GM18867 (cell line): ENCODE measurements at regions not wholly inside any gene's neighbourhood (a gene's known extent, or its start where the extent isn't known, plus 50 kb on each side); places are given as distances from the start of the nearest gene placed in this dataset.
"Not testable (repeated sequence)": the region's sequence is repeated elsewhere in the genome, so short reads cannot be mapped to it uniquely, and the experiment has no call there.

ENCODE experiments used
- ATAC-seq: cut with Tn5 transposase; IDR thresholded peaks from one replicate; pipeline ENCODE4 v1.9.1; 2021; ENCODE audit warnings: mild to moderate bottlenecking, moderate library complexity; ENCODE audit not compliant: unreplicated experiment

- ATAC-seq, result no peak
These were observed 425.1 kb downstream of the ACTL7B start for GRCh38 chr9:108430655-108431054.

- ATAC-seq, result no peak
These were observed 428.0 kb downstream of the ACTL7B start for GRCh38 chr9:108427751-108428150.

GRCh38 chr9:108426421-108426940 lies 429.3 kb downstream of the ACTL7B start:
- not testable (repeated sequence) for ATAC-seq

DNA sequence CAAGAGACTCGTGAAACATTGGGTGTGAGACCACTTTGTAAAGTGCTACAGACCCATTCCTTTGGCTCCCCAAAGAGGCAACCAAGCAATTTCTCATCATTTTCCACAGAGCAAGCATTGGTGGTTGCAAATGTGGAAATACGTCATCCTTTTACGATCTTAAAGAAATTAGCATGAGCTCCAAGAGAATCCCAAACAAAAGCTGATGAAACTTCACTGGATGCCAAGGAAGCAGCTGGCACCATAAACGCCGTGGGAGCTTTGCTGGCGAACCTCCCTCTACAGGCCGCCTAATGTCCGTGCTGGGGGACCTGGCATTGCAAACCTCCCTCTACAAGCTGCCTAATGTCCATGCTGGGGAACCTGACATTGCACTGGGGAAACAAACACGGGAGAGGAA lies 432.4 kb downstream of the ACTL7B start:
- ATAC-seq, result no peak

GRCh38 chr9:108419379-108419778 lies 436.4 kb downstream of the ACTL7B start:
- no peak for ATAC-seq

GRCh38 chr9:108417726-108418125 lies 438.1 kb downstream of the ACTL7B start:
- ATAC-seq, result no peak

DNA sequence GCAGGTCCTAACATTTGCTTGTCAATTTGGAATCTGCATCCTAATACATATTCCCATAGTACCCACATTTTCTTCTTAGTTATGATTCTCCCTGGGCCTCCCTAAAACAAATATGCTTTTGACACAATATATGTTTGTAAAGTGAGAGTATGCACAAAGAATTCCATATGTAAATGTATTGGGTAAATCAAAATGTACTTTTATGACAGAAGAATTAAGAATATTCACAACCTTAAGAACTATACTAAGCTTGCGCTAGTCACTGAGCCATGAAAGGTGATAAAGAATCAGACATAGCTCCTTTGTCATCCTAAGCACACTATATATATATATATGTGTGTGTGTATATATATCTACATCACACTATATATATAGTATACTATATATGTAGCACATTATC lies 438.5 kb downstream of the ACTL7B start:
- no peak for ATAC-seq

- no peak for ATAC-seq
These were observed 439.5 kb downstream of the ACTL7B start for GRCh38 chr9:108416324-108416723.

GRCh38 chr9:108413809-108414208 lies 442.0 kb downstream of the ACTL7B start:
- ATAC-seq, result no peak

DNA sequence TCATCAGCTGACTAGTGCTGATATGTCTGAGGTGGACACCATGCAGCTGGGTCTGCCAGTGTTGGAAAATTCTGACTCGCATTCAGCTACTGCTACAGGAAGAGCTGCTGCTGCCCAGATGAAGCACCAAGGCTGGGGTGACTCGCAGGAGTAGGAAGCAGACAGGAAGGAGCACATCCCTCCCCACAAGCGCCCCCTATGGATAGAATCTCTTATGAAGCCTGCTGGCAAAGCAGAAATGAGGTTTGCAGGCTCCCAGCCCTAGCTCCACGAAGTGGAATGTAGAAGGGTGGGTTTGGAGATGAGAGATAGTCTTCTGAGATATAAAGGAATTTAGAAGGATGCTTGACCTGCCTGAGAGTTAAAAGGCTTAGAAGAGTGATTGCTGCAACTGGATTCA lies 443.0 kb downstream of the ACTL7B start:
- ATAC-seq, result no peak

- ATAC-seq, result no peak
These were observed 444.2 kb downstream of the ACTL7B start for GRCh38 chr9:108411632-108412031.

DNA sequence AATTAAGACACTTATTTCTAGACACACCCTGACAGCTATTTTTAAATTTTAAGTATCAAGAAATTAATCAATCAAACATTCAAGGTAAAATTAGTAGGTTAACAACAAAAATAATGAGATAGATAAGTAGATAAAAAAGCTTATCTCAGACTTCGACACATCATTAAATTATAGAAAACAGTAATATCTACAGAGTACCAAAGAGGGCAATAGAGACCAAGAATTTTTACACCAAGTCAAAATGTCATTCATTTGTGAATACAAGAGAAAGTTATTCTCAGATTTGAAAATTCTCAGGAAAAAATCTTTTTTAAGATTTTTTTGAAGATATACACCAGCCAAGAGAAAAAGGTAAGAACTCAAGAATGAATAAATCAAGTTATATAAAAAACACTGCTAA lies 445.6 kb downstream of the ACTL7B start:
- ATAC-seq, result no peak

DNA sequence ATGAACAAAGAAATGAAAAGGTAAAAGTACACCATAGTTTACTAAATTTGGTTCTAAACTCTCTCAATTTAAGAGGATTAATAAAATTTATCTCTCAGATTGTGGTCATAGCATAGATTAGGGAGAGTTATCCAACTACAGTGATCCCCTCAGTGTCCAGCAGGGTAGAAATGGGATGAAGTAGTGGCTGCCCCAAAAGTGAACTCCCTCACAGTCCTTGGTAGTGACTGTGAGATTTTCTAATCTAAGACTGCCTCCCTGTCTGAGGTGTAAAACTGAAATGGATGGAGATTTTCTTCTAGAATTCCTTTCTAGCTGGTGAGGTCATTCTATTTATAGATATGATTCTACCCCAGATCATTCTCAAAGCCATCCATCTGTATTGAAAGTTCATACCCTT lies 455.5 kb downstream of the ACTL7B start:
- ATAC-seq, result no peak

- no peak for ATAC-seq
These were observed 455.9 kb downstream of the ACTL7B start for GRCh38 chr9:108399851-108400250.

- ATAC-seq, result no peak
These were observed 458.5 kb downstream of the ACTL7B start for GRCh38 chr9:108397286-108397685.

DNA sequence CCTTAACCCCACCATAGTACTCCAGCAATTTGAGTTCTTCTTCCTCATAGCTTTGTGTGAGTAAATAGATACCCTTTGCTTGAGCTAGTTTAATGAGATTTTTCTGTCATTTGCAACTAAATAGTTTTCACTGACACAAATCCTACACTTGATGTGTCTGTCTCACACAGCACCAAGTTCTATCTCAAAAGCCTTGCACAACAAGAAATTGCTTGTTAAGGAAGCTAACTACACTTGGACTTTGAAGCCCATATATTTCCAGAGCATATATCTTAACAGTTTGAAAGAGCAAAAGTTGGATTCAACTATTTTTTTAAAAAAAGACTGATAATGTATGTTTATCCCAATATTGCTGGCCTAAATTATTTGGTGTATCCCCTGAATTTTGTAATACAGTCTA lies 459.2 kb downstream of the ACTL7B start:
- ATAC-seq, result no peak

DNA sequence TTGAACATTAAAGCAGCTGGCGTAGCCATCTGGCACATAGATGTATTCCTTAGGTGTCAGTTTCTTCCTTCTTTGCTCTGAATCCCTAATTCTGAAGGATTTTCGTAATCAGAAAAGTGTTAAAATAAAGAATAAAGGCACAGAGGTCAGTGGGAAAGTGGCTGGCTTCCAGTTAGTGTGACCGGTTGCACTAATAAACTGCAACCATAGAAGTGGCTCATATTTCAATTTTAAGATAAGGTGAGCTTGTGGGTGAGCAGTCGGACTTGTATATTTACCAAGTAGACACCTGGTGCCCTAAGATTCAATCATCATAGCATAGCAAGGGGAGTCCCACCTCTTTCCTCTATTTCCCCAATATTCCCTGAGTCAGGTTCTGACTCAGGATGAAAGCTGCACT lies 459.6 kb downstream of the ACTL7B start:
- no peak for ATAC-seq

DNA sequence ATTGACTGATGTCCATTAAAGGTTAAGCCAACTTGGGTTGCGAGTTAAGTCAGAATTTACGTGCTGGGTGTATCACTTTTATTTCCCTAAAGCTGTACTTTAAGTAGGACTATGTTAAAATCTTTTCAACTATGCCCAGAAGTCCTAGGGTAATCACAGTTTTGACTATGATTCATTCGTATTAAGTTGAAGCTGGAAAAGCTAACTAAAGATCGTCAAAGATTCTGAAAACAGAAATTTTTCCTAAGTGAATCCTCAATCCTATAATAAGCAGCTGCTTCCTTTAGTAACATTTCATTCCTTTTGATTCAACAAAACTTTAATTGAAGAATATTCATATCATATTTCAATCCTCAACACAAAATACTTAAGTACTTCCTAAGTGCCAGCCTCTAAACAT lies 460.4 kb downstream of the ACTL7B start:
- no peak for ATAC-seq

DNA sequence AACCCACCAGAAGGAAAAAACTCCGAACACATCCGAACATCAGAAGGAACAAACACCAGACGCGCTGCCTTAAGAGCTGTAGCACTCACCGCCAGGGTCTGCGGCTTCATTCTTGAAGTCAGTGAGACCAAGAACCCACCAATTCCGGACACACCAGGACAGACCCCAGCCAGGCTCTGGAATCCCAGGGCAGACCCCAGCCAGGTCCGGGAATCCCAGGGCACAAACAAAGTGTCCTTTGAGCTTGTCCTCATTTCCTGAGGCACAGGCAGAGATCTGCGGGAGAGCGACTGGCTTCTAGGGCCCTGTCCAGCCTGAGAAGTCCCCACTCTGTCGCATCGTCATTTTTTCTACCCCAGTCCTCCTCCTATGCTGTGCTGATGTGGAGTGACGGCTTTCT lies 461.1 kb downstream of the ACTL7B start:
- ATAC-seq, result no peak

DNA sequence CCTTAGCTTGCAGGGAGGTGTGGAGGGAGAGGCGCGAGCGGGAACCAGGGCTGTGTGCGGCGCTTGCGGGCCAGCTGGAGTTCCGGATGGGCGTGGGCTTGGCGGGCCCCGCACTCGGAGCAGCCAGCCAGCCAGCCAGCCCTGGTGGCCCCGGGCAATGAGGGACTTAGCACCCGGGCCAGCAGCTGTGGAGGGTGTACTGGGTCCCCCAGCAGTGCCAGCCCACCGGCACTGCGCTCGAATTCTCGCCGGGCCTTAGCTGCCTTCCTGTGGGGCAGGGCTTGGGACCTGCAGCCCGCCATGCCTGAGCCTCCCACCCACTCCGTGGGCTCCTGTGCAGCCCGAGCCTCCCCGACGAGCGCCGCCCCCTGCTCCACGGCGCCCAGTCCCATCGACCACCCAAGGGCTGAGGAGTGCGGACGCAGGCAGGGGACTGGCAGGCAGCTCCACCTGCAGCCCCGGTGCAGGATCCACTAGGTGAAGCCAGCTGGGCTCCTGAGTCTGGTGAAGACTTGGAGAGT lies 462.2 kb downstream of the ACTL7B start:
- not testable (repeated sequence) for ATAC-seq

- ATAC-seq, result no peak
These were observed 462.9 kb downstream of the ACTL7B start for GRCh38 chr9:108392877-108393276.

DNA sequence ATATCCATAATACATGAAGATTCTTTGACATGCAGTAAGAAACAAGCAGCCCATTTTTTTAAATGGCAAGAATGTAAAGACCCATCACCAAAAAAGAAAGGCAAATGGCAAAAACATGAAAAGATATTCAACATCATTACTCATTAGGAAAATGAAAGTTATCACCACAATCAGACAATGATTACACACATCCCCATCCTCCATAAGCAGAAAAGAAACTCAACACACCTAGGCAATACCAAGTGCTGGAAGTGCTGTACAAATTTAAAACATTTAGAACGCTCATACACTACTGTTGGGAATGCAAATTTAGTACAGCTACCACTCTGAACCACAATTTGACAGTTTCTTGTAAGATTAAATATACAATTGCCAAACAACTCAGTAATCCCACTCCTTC lies 466.7 kb downstream of the ACTL7B start:
- ATAC-seq, result peak; percentile 68

DNA sequence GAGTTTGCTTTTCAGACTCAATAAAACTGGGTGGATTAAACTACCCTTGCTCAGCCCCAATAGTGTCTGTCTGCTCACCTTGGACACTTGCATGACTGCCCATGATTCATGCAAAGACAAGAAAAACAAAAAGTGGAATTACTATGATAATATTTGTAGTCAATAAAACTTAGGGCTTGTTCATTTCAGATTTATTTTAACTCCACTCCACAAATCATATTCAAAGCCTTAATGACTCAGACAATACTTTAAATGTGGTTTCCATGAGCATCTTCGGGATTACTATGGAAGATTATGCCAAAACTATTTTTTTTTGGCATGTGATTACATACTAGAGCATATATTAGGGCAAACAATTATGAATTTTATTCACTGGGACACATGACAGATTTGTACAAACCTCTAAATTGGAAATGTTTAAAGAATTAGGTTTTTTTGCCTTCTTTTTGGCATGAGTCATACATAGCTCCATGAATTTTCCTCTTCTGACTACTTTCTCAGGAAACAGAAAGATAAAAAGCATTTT lies 468.9 kb downstream of the ACTL7B start:
- ATAC-seq, result no peak
